KMS-11 (cell line): ENCODE measurements at regions not wholly inside any gene's neighbourhood (a gene's known extent, or its start where the extent isn't known, plus 50 kb on each side); places are given as distances from the start of the nearest gene placed in this dataset.

Experiments used
- H2AFZ ChIP-seq: fragments of 200-600 bp; sonication (generic); 2 replicates; pipeline ENCODE4 v1.6.1; 2016; ENCODE audit warnings: antibody characterized with exemption, mixed run types, low read depth
- H3K27ac ChIP-seq: fragments of 200-600 bp; sonication (generic); 2 replicates; pipeline ENCODE4 v1.6.1; 2016; ENCODE audit warnings: mild to moderate bottlenecking, mixed run types
- H3K27me3 ChIP-seq: fragments of 200-600 bp; sonication (generic); 2 replicates; pipeline ENCODE4 v1.6.1; 2017; ENCODE audit warnings: mild to moderate bottlenecking, low read depth, mixed run types, moderate library complexity; ENCODE audit not compliant: insufficient read depth
- H3K36me3 ChIP-seq: fragments of 200-600 bp; sonication (generic); 2 replicates; pipeline ENCODE4 v1.6.1; 2017; ENCODE audit warnings: mild to moderate bottlenecking, mixed run types; ENCODE audit not compliant: insufficient read depth
- H3K4me1 ChIP-seq: fragments of 200-600 bp; sonication (generic); 2 replicates; pipeline ENCODE4 v1.6.1; 2016; ENCODE audit warnings: mild to moderate bottlenecking, low read depth, mixed run types; ENCODE audit not compliant: poor library complexity, severe bottlenecking
- H3K4me2 ChIP-seq: fragments of 200-600 bp; sonication (generic); 2 replicates; pipeline ENCODE4 v1.7.0; 2016; ENCODE audit warnings: mild to moderate bottlenecking, mixed run types
- H3K4me3 ChIP-seq: fragments of 200-600 bp; sonication (generic); IDR thresholded peaks from 2 replicates; pipeline ENCODE4 v1.6.1; 2017; ENCODE audit warnings: low read depth, low read length, mixed read lengths; ENCODE audit not compliant: insufficient read depth
- H3K79me2 ChIP-seq: fragments of 200-600 bp; sonication (generic); 2 replicates; pipeline ENCODE4 v1.6.1; 2016; ENCODE audit warnings: low read depth, mixed run types; ENCODE audit not compliant: insufficient read depth
- H3K9ac ChIP-seq: fragments of 200-600 bp; sonication (generic); 2 replicates; pipeline ENCODE4 v1.6.1; 2016; ENCODE audit warnings: mild to moderate bottlenecking, mixed run types
- H4K20me1 ChIP-seq: fragments of 200-600 bp; sonication (generic); 2 replicates; pipeline ENCODE4 v1.6.1; 2016; ENCODE audit warnings: mild to moderate bottlenecking, mixed run types; ENCODE audit not compliant: insufficient read depth
- TF ChIP-seq, protein P1 (sequence below): fragments of 200-600 bp; sonication (generic); conservative IDR thresholded peaks from 2 replicates; pipeline ENCODE4 v1.6.1; 2017; ENCODE audit warnings: low read depth, mild to moderate bottlenecking, antibody characterized with exemption, low read length, moderate library complexity, mixed read lengths

DNA sequence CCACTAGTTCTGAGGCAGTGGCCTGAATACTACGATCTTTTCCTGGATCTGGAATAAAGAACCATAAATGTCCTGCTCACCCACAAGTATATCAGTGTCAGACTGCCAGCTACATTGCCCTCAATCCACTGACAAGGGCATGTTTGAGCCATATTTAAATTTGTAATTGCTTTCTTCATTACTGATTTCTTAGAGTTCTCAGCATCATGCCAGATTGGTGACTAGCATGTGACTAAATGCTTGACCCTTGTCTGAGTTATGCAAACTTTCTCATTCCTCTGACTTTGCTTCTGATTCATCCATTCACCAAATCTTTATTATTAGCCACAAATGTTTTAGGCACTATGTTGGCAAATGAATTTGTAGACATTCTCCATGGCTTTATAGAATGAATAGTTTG is 143.6 kb upstream of the SLC16A7 start:
- Histone ChIP-seq H3K4me3 (no peak overlapping the region), H3K4me1 (no peaks in the 10 kb centered on the region), H3K9ac (no peak overlapping the region), H3K79me2 (no peaks in the 10 kb centered on the region), H3K36me3 (no peaks in the 10 kb centered on the region), H4K20me1 (no peaks in the 10 kb centered on the region), H3K27ac (no peak overlapping the region), H3K4me2 (no peak overlapping the region), H3K27me3 (no peaks in the 10 kb centered on the region), H2AFZ (no peak overlapping the region)
- TF ChIP-seq, protein P1, sequence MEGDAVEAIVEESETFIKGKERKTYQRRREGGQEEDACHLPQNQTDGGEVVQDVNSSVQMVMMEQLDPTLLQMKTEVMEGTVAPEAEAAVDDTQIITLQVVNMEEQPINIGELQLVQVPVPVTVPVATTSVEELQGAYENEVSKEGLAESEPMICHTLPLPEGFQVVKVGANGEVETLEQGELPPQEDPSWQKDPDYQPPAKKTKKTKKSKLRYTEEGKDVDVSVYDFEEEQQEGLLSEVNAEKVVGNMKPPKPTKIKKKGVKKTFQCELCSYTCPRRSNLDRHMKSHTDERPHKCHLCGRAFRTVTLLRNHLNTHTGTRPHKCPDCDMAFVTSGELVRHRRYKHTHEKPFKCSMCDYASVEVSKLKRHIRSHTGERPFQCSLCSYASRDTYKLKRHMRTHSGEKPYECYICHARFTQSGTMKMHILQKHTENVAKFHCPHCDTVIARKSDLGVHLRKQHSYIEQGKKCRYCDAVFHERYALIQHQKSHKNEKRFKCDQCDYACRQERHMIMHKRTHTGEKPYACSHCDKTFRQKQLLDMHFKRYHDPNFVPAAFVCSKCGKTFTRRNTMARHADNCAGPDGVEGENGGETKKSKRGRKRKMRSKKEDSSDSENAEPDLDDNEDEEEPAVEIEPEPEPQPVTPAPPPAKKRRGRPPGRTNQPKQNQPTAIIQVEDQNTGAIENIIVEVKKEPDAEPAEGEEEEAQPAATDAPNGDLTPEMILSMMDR: no peak

DNA sequence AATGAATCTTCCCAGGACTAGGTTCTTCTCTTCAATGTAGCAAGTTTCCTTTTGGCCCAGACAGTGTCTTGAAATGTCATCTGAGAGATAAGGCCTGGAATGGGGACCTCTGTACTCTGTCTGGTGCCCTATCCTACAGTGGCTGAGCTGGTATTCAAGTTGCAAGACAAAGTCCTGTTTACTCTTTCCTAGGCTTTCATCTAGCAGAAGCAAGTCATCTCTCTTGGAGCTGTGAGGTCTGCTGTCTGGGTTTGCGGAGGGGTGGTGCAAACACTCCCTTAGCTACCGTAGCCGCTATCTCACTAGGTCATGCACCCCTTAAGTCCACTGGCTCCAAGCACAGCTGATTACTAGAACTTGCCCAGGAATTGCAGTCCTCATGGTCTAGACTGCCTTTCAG is 149.7 kb upstream of the SLC16A7 start:
- Histone ChIP-seq H3K27me3 (no peaks in the 10 kb centered on the region), H4K20me1 (no peaks in the 10 kb centered on the region), H3K79me2 (no peaks in the 10 kb centered on the region), H2AFZ (no peak overlapping the region), H3K9ac (no peak overlapping the region), H3K27ac (no peak overlapping the region), H3K4me1 (no peaks in the 10 kb centered on the region), H3K4me2 (no peak overlapping the region), H3K4me3 (no peak overlapping the region), H3K36me3 (no peaks in the 10 kb centered on the region)
- TF ChIP-seq, protein P1: no peak

DNA sequence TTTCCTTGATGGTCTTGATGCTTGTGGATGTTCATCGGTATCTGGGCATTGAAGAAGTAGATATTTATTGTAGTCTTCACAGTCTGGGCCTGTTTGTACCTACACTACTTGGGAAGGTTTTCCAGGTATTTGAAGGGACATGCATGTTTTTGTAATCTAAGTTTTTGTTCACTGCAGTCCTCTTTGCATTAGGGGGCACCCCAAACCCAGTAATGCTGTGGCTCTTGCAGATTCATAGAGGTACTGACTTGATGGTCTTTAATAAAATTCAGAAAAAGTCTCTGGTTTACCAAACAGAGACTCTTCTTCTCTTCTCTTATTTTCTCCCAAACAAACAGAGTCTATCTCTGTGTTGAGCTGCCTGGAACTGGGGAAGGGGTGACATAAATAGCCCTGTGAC is 150.9 kb upstream of the SLC16A7 start:
- Histone ChIP-seq H2AFZ (no peak overlapping the region), H3K4me1 (no peaks in the 10 kb centered on the region), H4K20me1 (no peaks in the 10 kb centered on the region), H3K27ac (no peak overlapping the region), H3K27me3 (no peaks in the 10 kb centered on the region), H3K79me2 (no peaks in the 10 kb centered on the region), H3K4me2 (no peak overlapping the region), H3K4me3 (no peak overlapping the region), H3K9ac (no peak overlapping the region), H3K36me3 (no peaks in the 10 kb centered on the region)
- TF ChIP-seq, protein P1: no peak

DNA sequence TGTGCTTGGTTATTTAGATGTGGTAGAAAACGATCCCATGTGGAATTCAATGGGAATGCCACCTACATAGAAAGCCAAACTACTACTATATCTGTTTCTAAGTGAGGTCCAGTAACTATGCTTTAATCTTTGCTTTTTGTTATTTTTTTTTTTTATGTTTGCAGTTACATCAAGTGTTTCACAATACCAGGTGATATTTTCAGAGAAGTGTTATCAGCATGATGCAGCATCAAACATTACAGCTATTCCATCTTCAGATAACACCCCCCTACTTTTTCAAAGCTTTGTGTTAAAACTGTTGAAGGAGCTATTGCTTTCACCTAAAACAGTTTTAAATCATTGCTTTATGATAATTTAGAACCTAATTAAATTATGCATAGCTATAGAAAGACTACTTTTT is 163.8 kb upstream of the SLC16A7 start:
- no peaks in the 10 kb centered on the region for H3K79me2 ChIP-seq
- no peaks in the 10 kb centered on the region for H3K36me3 ChIP-seq
- no peak overlapping the region for H3K27ac ChIP-seq
- no peak overlapping the region for H2AFZ ChIP-seq
- no peak overlapping the region for H3K4me2 ChIP-seq
- no peak overlapping the region for H3K9ac ChIP-seq
- H3K4me3 ChIP-seq: no peak overlapping the region
- H3K4me1 ChIP-seq: no peaks in the 10 kb centered on the region
- no peaks in the 10 kb centered on the region for H4K20me1 ChIP-seq
- TF ChIP-seq, protein P1: no peak
- no peaks in the 10 kb centered on the region for H3K27me3 ChIP-seq

DNA sequence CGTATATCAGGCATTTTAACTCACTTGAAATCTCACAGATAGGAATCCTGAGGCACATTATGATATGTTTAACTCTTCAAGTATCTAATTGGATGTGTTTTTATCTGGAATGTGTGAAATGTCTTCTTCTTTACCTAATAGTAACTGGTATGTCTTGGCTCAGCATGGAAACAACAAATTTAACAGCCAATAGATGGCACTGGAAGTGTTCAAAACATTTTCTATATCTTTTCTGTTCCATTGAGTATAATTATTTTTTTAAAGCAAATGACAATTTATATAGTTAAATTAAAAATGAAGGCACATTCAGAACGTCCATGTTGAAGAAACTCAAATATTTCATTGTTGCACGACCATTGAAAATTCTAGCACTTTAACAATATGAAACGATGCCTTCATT is 164.6 kb upstream of the SLC16A7 start:
- no peak overlapping the region for H3K27ac ChIP-seq
- H3K4me1 ChIP-seq: no peaks in the 10 kb centered on the region
- no peak overlapping the region for H3K4me3 ChIP-seq
- H2AFZ ChIP-seq: no peak overlapping the region
- no peaks in the 10 kb centered on the region for H3K36me3 ChIP-seq
- H3K4me2 ChIP-seq: no peak overlapping the region
- no peaks in the 10 kb centered on the region for H3K27me3 ChIP-seq
- no peaks in the 10 kb centered on the region for H4K20me1 ChIP-seq
- H3K79me2 ChIP-seq: no peaks in the 10 kb centered on the region
- TF ChIP-seq, protein P1: no peak
- no peak overlapping the region for H3K9ac ChIP-seq
